ENCODE measurements at regions not wholly inside any gene's neighbourhood (a gene's known extent, or its start where the extent isn't known, plus 50 kb on each side); places are given as distances from the start of the nearest gene placed in this dataset.

GRCh38 chr13:42706286-42706685 lies 75.1 kb upstream of the FAM216B start:
- no peak for ATAC-seq (ENCODE audit: poor library complexity)
- Mint-ChIP-seq H3K36me3 (ENCODE audit: low read depth) (no peaks in the 10 kb centered on the region), H3K27me3 (peaks cover 12% of the 10 kb centered on the region), H3K4me3 (no peak overlapping the region), H3K27ac (no peak overlapping the region), H3K4me1 (ENCODE audit: low read depth) (no peaks in the 10 kb centered on the region), H3K9me3 (no peaks in the 10 kb centered on the region)
- TF ChIP-seq CTCF (IDR thresholded peaks at IDR 0.05) = no peak
- no peak overlapping the region for H3K4me3 ChIP-seq (ENCODE audit: low read length)
- ChIA-PET CTCF (no interaction called here), POLR2A (no interaction called here)
- H3K36me3 ChIP-seq (ENCODE audit: insufficient read depth, low read length) = no peaks in the 10 kb centered on the region
- no peaks in the 10 kb centered on the region for H3K27me3 ChIP-seq (ENCODE audit: control insufficient read depth in 1 of 2, insufficient read depth in 2 of 2, low read length in 2 of 2)
- intact Hi-C loops (cut with DNase I, micrococcal nuclease) = no loop called here
- H3K9me3 ChIP-seq (ENCODE audit: control insufficient read depth in 1 of 2, insufficient read depth in 1 of 2, low read length in 2 of 2) = no peaks in the 10 kb centered on the region
- DNase-seq = no peak
- H3K27ac ChIP-seq (ENCODE audit: low read depth in 1 of 2, low read length in 2 of 2) = no peak overlapping the region
- H3K4me1 ChIP-seq (ENCODE audit: insufficient read depth, low read length) = no peaks in the 10 kb centered on the region

GRCh38 chr13:42707048-42707447 lies 74.3 kb upstream of the FAM216B start:
- no peak overlapping the region for H3K27ac Mint-ChIP-seq
- no peaks in the 10 kb centered on the region for H3K9me3 ChIP-seq (ENCODE audit: control insufficient read depth in 1 of 2, insufficient read depth in 1 of 2, low read length in 2 of 2)
- no peak overlapping the region for H3K27ac ChIP-seq (ENCODE audit: low read depth in 1 of 2, low read length in 2 of 2)
- ATAC-seq (ENCODE audit: poor library complexity) (no peak), DNase-seq (no peak)
- no peaks in the 10 kb centered on the region for H3K4me1 Mint-ChIP-seq (ENCODE audit: low read depth)
- H3K4me3 ChIP-seq (ENCODE audit: low read length) = no peak overlapping the region
- H3K27me3 ChIP-seq (ENCODE audit: control insufficient read depth in 1 of 2, insufficient read depth in 2 of 2, low read length in 2 of 2) = no peaks in the 10 kb centered on the region
- CTCF ChIA-PET = no interaction called here
- intact Hi-C loops (cut with DNase I, micrococcal nuclease) = no loop called here
- H3K36me3 Mint-ChIP-seq (ENCODE audit: low read depth) = no peaks in the 10 kb centered on the region
- no peak overlapping the region for H3K4me3 Mint-ChIP-seq
- H3K4me1 ChIP-seq (ENCODE audit: insufficient read depth, low read length) = no peaks in the 10 kb centered on the region
- peaks cover 12% of the 10 kb centered on the region for H3K27me3 Mint-ChIP-seq
- no peak for TF ChIP-seq CTCF (IDR thresholded peaks at IDR 0.05)
- POLR2A ChIA-PET = no interaction called here
- H3K36me3 ChIP-seq (ENCODE audit: insufficient read depth, low read length) = no peaks in the 10 kb centered on the region
- H3K9me3 Mint-ChIP-seq = no peaks in the 10 kb centered on the region

- no peak overlapping the region for H3K27ac ChIP-seq (ENCODE audit: low read depth in 1 of 2, low read length in 2 of 2)
- H3K4me1 Mint-ChIP-seq (ENCODE audit: low read depth) = no peaks in the 10 kb centered on the region
- no peaks in the 10 kb centered on the region for H3K9me3 ChIP-seq (ENCODE audit: control insufficient read depth in 1 of 2, insufficient read depth in 1 of 2, low read length in 2 of 2)
- H3K9me3 Mint-ChIP-seq = no peaks in the 10 kb centered on the region
- H3K27me3 Mint-ChIP-seq = peaks cover 8% of the 10 kb centered on the region
- ChIA-PET POLR2A (no interaction called here), CTCF (no interaction called here)
- no peaks in the 10 kb centered on the region for H3K36me3 Mint-ChIP-seq (ENCODE audit: low read depth)
- H3K4me3 ChIP-seq (ENCODE audit: low read length) = no peak overlapping the region
- intact Hi-C loops (cut with DNase I, micrococcal nuclease) = no loop called here
- H3K27ac Mint-ChIP-seq = no peak overlapping the region
- no peaks in the 10 kb centered on the region for H3K4me1 ChIP-seq (ENCODE audit: insufficient read depth, low read length)
- DNase-seq (no peak), ATAC-seq (ENCODE audit: poor library complexity) (no peak)
- no peak for TF ChIP-seq CTCF (IDR thresholded peaks at IDR 0.05)
- H3K36me3 ChIP-seq (ENCODE audit: insufficient read depth, low read length) = no peaks in the 10 kb centered on the region
- no peaks in the 10 kb centered on the region for H3K27me3 ChIP-seq (ENCODE audit: control insufficient read depth in 1 of 2, insufficient read depth in 2 of 2, low read length in 2 of 2)
- H3K4me3 Mint-ChIP-seq = no peak overlapping the region
These were observed 73.8 kb upstream of the FAM216B start for GRCh38 chr13:42707586-42707985.
